Glomerular visceral epithelial cell (primary cell): ENCODE measurements at regions not wholly inside any gene's neighbourhood (a gene's known extent, or its start where the extent isn't known, plus 50 kb on each side); places are given as distances from the start of the nearest gene placed in this dataset.

ENCODE experiments used
- DNase-seq: peaks from one replicate; pipeline ENCODE4 v3.0.0-alpha.2; 2016; ENCODE audit errors: extremely low spot score

DNA sequence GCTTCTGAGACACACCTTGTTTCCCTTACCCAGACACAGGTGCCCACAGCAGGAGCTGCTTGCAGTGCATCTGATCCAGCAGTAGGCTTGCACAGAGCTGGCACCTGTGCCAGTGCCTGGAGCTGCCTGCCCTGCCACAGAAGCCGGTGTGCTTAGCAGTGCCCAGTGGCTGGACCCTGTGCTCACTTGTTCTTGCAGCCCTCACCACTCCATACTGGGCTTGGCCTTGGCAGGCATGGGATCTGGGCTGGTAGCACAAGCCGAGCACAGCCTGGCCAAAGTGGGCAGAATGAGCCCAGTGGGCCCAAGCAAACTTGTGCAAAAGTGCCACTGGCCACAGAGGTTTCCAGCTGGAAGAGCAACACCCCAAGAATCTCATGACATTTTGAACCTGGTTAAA lies 1950.4 kb downstream of the SUCLG1 start:
- DNase-seq, result no peak

DNA sequence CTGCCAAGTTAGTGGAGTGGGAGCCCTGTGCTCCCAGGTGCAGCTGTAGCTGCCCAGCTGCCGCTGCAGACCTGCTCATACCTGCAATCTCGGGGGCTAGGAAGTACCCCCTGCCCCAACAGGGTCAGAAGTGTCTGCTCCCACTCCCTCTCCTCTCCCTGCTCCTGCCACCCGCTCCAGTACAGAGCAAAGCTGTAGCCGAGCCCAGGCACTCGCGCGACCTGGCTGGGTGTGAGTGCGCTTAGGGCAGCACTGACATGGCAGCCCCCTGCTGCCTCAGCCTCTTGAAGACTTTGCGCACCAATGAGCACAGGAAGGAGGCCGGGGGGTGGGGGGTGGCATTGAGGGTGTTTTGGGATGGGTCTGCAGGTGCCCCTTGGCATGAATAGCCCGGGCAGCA lies 1951.4 kb downstream of the SUCLG1 start:
- no peak for DNase-seq

DNA sequence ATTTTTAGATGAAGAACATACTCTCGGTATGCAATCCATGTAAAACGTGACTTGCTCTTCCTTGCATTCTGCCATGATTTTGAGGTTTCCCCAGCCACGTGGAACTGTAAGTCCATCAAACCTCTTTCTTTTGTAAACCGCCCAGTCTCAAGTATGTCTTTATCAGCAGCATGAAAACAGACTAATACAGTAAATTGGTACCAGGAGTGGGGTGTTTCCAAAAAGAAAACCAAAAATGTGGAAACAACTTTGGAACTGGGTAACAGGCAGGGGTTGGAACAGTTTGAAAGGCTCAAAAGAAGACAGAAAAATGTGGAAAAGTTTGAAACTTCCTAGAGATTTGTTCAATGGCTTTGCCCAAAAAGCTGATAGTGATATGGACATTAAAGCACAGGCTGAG lies 1957.9 kb downstream of the SUCLG1 start:
- DNase-seq, result no peak

DNA sequence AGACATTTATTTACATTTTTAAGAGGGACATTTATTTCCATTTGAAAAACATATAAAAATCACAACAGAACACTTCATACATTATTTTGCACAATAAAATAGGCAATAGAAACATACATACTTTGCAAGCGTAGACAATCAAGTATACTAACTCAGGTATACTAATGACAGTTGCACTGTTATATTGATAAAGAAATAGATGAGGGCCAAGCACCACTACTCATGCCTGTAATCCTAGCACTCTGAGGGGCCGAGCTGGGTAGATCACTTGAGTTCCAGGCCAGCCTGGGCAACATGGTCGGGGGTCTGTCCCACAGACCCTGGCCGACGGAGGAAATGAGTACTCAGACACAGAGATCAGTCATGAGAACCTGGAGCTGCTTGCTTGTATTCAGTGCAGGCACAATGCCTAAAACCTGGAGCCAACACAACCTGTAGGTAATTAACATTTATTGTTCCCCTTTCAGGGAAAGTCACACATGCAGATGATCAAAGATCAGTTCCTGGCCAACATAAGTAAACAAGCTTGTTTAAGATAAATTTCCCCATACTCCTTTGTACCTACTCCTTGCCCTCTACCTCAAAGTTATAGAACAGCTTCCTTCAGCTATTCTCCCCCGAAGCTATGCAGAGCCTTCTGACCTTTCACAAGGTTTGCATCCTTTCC lies 1960.2 kb downstream of the SUCLG1 start:
- no peak for DNase-seq

DNA sequence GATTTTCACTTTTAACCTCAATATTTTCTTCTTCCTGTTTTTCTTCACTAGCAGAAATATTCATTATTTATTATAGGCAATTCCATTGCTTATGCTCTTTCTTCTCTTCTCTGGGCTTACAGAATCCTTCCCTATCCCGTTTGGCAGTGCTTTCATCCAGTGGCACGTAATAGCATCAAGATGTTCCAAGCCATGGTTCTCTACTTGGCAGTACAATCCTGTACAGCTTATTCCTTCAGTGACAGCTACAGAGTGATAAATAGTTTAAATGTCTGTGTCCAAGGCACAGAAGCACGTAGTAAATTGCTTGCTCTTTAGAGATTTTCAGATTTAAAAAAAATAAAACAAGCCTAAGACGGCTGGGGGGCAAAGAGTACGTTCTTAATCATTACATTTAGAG lies 1964.3 kb downstream of the SUCLG1 start:
- no peak for DNase-seq

DNA sequence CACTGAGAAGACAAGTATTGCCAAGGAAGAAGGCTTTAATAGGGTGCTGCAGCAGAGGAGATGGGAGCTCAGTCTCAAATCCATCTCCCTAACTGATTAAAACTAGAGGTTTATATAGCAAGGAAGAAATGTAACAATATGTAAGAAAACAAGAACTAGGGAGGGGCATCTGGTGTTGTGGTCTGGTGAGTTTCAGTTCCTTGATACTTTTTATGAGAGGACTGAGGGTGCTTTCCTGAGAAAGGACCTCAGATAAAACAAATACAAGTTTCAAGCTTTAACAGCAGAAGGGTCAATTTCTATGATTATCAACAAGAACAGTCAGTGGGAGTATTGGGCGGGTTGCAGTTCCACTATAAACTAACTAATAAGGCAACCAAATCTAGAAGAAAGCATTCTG lies 1967.5 kb downstream of the SUCLG1 start:
- no peak for DNase-seq

DNA sequence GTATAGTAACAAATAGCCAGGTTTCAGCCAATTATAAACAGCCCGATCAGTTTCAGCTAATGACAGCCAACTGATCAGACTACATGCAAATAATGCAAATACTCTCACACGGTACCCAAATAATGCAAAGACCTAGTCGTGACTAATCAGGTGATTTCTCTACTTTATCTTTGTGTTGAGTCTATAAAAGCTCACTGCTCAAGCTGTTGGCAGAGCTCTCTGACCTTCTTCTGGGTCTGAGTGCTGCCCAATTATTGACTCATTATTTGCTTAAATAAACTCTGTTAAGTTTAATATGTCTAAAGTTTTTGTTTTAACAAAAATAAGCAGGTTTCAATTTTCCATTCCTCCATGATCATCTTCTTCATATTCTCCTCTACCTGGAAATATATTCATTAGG lies 1971.7 kb downstream of the SUCLG1 start:
- DNase-seq, result no peak

DNA sequence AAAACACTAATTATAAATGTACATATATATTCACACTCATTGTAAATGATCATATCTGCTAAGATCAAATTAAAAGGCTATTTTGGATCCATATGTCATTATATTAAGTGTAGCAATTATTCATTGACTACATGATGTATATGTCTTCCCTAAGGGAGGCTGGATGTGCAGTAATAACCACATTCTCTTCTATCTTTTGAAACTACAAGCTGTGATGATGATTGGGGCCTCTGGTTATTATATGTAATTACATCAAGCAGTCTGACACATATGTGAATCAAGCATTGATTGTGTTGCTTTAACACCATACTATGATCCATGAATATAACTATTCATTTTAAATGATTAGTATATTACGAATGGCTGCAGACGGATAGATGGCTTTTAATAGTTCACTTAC lies 1973.4 kb downstream of the SUCLG1 start:
- no peak for DNase-seq

DNA sequence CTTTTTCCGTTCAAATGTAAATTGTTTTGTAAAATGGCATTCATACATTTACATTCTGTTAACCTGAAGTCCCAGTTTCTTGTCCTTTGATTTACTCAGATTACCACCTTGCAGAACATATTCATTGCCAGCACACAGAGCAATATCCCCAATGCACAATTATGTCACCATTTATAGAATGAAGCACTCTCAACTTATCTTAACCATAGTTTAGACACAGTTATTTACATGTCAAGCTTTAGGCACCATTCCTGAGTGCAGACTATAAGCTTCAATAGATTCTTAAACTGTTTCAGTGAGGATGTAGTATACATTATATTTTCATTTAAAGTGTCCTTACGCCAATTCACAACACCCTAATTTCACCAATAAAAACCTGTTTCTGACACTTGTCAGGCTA lies 1977.9 kb downstream of the SUCLG1 start:
- DNase-seq, result no peak

DNA sequence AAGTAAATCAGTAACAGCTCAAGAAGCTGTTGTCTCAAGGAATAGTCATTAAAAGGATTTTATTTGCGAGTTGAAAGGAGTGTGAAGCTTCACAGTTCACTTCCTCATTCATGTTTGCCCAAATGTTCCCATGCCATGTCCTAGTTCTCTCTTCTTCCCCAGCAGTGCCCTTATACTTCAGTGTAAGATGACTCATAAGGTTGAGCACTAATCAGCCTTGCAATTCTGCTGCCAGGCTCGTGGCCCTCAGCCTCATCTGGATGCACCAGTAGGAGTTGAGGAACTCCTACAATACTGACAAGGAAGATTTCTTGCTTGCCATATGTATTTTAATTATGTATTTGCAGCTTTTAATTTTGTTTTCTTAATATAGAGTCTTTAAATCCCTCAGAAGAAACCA lies 1980.4 kb downstream of the SUCLG1 start:
- DNase-seq, result peak; percentile 1

DNA sequence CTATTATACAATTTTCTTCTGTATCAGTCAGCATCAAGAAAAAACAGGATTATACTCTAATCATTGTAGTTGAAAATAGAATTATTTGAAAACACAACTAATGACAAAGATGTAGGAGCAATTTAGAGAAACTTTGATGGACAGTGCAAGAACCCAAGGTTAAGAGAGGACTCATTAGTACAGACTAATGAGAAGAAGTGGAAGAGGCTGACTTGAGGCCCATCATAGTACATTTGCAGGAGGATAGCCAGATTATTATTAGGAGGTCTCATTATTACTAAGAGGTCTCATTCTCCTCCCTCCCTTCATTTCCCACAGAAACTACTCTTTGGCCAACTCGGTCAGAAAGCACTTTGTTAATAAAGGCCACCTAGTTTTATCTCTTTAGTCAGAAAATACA lies 1983.0 kb downstream of the SUCLG1 start:
- no peak for DNase-seq

DNA sequence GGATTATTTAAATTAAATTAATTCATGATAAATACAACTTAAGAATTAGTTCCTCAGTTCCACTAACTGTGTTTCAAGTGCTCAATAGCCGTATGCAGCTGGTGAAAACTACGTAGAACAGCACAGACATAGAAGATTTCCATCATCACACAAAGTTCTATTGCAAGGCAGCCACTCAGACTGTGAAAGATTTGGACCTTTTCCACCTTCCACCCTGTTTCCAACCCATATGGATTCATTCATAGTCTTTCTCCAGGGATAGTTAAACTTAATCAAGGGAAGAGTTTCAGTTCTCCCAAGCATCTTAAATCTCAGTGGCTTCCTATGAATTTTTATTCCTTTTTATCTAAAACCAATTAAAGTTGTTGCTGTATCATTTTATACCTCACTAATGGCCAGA lies 2030.8 kb downstream of the SUCLG1 start:
- DNase-seq, result no peak

DNA sequence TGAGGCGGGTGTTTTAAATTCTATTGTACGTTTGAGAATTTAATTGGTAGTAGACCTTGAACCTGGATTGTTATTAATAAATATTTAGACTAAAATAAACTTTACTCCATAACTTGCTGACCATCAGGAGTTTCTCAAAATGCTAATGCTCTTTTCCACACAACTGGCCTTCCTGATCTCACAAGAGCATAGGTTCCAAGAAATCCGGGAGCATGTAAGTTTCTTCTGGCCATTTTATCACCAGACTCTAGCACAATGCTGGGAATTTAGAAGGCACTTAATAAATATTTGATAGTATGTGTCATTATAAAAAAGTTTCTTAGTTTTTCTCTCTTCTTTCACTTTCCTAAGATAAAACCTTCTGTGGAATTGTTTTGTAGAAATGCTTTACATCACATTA lies 2047.1 kb downstream of the SUCLG1 start:
- no peak for DNase-seq

DNA sequence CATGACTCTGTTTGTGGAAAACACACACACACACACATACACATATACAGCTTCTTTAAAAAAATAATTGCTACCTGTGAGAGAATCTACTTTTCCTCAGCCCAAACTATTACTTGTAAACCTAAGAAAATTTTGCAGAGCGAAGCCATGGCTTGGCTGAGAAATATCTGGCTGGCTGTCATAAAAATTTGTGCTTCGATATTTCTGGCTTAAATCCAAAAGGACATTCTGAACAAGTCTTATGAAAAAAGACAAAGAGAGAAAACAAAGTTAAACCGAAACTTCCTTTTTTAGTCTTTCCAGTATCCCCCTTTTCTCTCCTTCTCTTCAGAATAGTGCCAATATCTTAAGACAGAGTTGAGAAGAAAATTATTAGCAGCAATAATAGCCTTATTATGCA lies 2048.0 kb downstream of the SUCLG1 start:
- no peak for DNase-seq

DNA sequence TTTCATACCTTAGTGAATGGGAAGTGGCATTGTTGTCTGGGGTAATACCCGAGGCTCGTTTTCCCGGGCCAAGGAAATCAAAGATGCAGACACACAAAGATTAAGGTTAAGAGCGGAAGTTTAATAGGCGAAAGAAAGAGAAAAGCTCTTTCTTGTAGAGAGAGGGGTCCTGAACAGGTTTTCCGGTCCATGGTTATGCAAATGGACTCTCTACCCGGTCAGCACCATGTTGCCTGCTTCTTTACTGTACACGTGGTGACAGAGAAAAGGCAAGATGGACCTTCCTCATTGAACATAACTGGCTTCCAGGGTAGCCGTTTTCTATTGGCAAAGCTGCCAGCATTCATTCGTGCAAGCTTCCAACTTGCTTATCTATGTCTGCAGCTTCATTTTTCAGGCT lies 2063.5 kb downstream of the SUCLG1 start:
- no peak for DNase-seq

DNA sequence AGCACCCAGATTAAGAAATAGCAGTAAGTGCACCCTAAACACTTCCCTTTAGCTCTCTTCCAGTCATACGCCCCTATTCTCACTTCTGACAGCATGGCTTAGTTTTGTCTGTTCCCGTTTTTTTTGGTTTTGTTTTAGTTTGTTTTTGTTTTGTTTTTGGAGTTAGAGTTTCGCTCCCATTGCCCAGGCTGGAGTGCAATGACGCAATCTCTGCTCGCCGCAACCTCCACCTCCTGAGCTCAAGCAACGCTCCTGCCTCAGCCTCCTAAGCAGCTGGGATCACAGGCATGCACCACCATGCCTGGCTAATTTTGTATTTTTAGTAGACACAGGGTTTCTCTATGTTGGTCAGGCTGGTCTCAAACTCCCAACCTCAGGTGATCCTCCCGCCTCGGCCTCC lies 2067.7 kb downstream of the SUCLG1 start:
- no peak for DNase-seq

DNA sequence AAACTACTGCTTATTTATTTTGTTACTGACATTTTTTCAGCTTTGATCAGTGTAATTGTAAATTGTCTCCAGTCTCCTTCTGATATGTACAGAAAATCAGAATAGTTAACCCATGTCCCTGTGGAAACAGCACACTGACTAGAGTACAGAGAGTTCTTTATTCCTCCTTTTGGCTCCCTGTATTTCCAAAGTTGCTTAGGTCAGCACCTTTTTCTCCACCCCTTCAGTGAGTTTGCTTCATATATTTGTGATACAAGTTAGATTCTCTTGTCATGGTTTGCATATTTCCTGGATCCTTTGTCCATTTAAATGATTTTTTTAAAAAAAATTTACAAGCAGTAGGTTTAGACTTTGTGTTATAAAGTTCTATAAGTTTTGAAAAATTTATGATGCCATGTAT lies 2051.1 kb upstream of the LRRTM1 start:
- no peak for DNase-seq

DNA sequence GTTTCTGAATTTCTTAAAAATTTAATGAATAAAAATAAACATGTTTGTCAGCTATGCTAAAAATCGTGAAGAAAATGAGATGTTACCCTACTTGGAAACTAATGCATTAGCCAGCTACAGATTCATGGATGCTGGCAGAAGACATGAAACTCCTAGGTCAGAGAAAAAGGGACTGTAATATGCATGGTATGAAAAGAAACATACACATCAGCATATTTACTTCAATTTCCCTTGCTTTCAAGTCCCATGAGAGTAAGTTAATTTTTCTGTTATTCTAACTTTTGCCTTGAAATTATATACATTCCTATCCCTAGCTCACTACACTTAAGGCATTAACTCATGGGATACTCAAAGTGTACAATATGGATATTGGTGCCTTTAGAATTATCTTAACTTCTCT lies 2041.4 kb upstream of the LRRTM1 start:
- no peak for DNase-seq

DNA sequence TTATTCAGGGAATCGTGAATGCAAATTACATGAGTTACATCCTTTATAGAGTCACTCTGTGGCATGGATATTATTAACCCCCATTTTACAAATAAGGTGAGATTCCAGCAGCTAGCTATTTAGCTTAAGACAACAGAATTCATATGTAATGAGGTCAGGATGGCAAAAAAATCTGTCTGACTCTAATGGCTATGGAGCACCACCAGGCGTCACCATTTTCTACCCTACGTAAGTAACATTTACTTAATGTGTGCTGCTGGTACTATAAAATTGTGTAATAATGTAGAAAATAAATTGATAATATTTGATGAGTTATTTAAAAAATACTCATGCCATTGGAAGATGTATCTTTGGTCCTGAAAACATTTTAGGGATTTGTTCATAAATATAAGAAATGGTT lies 2040.1 kb upstream of the LRRTM1 start:
- DNase-seq, result peak; percentile 13

DNA sequence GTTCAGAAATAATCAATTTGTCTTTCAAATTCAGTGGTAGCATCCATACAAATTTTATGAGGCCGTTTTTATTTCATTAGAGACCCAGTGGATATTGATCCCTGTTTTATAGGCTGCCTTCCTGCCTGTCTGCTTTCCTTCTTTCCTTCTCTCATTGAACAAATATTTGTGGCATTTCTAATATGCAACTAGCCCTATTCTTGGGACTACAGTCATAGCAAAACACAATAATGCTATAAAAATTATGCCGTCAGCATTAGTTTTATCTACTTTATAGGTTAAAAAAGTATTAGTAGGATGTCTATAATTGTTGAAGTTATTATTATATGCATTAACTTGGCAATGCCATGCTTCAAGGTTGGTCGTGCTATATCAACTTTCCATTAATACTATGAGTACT lies 2037.8 kb upstream of the LRRTM1 start:
- no peak for DNase-seq

DNA sequence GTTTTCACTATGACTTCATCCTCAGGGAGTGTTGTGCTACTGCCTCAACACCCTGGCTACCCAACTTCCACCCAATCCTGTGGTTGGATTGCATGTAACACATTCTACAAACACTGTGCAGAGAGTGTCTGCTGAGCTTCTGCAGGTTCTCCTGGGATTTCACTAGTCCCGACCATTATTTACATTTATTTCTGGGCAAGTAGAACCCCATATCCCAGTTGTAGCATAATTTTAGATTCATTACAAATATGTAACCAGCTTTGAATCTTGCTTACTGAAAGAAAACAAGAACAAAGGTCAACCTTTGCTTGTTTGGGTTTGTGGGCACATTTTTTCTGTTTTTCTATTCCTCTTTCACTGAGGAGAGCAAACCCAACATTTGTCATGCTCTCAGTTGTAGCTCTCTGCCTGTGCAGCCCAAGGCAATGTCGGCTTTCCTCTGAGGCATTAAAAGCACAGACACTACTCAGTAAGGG lies 2036.1 kb upstream of the LRRTM1 start:
- DNase-seq, result no peak

DNA sequence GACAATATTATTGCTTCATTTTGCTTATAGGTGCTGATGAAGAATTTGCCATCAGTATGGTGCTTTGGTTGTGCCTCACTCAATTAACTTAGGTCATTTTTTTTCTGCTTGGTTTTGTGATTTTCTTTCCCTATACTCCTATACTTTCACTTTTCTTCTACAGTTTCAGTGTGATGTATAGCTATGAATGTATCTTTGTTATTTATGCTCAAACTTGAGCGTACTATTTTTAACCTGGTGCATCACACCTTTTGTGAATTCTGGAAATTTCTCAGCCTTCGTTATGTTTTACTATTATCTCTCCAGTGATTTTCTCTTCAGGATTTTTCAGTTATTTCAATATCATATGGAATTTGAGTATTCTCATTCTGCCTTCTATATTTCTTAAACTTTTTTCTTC lies 2035.3 kb upstream of the LRRTM1 start:
- no peak for DNase-seq

DNA sequence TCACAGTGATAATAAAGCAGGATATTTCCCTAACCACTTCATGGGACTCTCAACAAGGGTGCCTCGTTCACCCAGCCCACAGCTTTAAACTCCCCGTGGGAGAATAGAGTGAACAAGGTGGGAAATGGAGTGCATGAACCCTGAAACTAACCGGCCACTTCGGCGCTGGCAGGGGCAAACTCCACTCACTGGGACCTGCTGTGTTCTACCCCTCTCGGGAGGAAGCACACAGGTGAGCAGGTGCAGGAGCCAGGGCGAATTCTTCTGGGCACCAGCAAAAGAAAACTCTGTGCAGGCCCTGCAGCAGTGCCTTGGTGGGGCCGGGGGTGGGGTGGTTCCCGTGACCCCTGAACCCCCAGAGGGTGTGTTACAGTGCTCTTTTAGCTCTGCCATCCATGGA lies 2029.1 kb upstream of the LRRTM1 start:
- no peak for DNase-seq

DNA sequence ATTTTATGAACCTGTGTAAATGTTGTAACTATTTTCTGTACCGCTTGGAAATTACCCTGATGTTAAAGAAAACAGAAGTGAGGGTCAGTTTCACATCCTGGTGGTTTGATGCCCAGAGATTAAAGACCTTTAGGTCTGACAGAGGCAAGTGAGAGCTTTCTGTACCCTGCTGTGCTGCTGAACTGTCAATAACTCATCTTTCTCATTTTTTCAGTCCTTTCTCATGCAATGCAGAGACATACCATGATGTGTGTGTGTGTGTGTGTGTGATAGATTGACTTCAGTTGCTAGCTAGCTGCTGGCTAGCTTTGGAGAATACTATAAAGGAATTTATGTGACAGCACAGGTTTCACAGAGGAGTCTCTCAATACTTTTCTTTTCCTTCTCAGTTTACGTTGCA lies 2025.6 kb upstream of the LRRTM1 start:
- DNase-seq, result no peak
